CD14-positive monocyte (primary cell): ENCODE measurements at regions not wholly inside any gene's neighbourhood (a gene's known extent, or its start where the extent isn't known, plus 50 kb on each side); places are given as distances from the start of the nearest gene placed in this dataset.

ENCODE experiments used
- DNase-seq, 3 donors: peaks; one replicate each; pipeline ENCODE4 v3.0.0-alpha.2; 2011 to 2022
- H2AFZ ChIP-seq: 2 replicates; pipeline ENCODE4 v1.6.0; 2012; ENCODE audit warnings: mild to moderate bottlenecking, low read depth, low read length, inconsistent platforms; ENCODE audit not compliant: insufficient read depth, poor library complexity, severe bottlenecking
- H3K27ac ChIP-seq, 2 donors: 1 replicate in 1 of 2; 2 replicates in 1 of 2; pipeline ENCODE4 v1.5.1; 2012 to 2013; ENCODE audit warnings: low read length in 2 of 2, control low read depth in 1 of 2, inconsistent platforms in 1 of 2, low read depth in 1 of 2, mild to moderate bottlenecking in 1 of 2
- H3K27me3 ChIP-seq, 2 donors: one replicate each; pipeline versions ENCODE4 v1.6.0 to v1.6.1; 2011 to 2013; ENCODE audit warnings: low read length in 2 of 2; ENCODE audit not compliant: control insufficient read depth in 2 of 2, insufficient read depth in 2 of 2
- H3K36me3 ChIP-seq, 2 donors: replicated peaks in 1 of 2; 1 replicate in 1 of 2; 2 replicates in 1 of 2; pipeline versions ENCODE4 v1.5.1 to v1.6.1; 2012 to 2013; ENCODE audit warnings: low read length in 2 of 2, control low read depth in 1 of 2, inconsistent platforms in 1 of 2, mild to moderate bottlenecking in 1 of 2; ENCODE audit not compliant: insufficient read depth in 2 of 2, control insufficient read depth in 1 of 2
- H3K4me1 ChIP-seq, 2 donors: 1 replicate in 1 of 2; 2 replicates in 1 of 2; pipeline versions ENCODE4 v1.5.1 to v1.6.1; 2012 to 2013; ENCODE audit warnings: low read length in 2 of 2, control low read depth in 1 of 2, inconsistent platforms in 1 of 2, mild to moderate bottlenecking in 1 of 2, moderate library complexity in 1 of 2; ENCODE audit not compliant: insufficient read depth in 2 of 2, control insufficient read depth in 1 of 2
- H3K4me2 ChIP-seq: replicated peaks from 2 replicates; pipeline ENCODE3; 2012; ENCODE audit warnings: low read length, moderate library complexity, mild to moderate bottlenecking; ENCODE audit not compliant: poor library complexity, severe bottlenecking; ENCODE audit errors: extremely low read depth
- H3K4me3 ChIP-seq, 3 experiments: fragments of 200-600 bp in 1 of 3; sonication (generic) in 1 of 3; replicated peaks in 1 of 3; 1 replicate in 2 of 3; 2 replicates in 1 of 3; pipeline ENCODE4 v1.5.1; 2011 to 2013; ENCODE audit warnings: low read length in 3 of 3, mild to moderate bottlenecking in 3 of 3, control low read depth in 2 of 3, low read depth in 2 of 3, inconsistent platforms in 1 of 3, moderate library complexity in 1 of 3
- H3K79me2 ChIP-seq: 2 replicates; pipeline ENCODE4 v1.6.0; 2012; ENCODE audit warnings: mild to moderate bottlenecking, control low read depth, inconsistent platforms, low read length, moderate library complexity; ENCODE audit not compliant: insufficient read depth
- H3K9ac ChIP-seq: 2 replicates; pipeline ENCODE4 v1.6.0; 2017; ENCODE audit warnings: low read length, mild to moderate bottlenecking; ENCODE audit not compliant: insufficient read depth, poor library complexity, severe bottlenecking
- H3K9me3 ChIP-seq, 2 donors: replicated peaks in 1 of 2; 1 replicate in 1 of 2; 2 replicates in 1 of 2; pipeline versions ENCODE4 v1.5.1 to v1.6.1; 2012 to 2013; ENCODE audit warnings: low read length in 2 of 2, control low read depth in 1 of 2; ENCODE audit not compliant: control insufficient read depth in 1 of 2, insufficient read depth in 1 of 2
- H4K20me1 ChIP-seq: 2 replicates; pipeline ENCODE4 v1.6.0; 2012; ENCODE audit warnings: mild to moderate bottlenecking, low read length, control low read depth, moderate library complexity; ENCODE audit not compliant: insufficient read depth
- H3K27ac Mint-ChIP-seq, 7 donors: one replicate each; pipeline ENCODE4 v1.8.0; 2020; ENCODE audit warnings: mild to moderate bottlenecking in 7 of 7, mixed read lengths in 7 of 7, moderate library complexity in 6 of 7, inconsistent platforms in 2 of 7
- H3K27me3 Mint-ChIP-seq, 3 donors: one replicate each; pipeline ENCODE4 v1.8.0; 2021 to 2022; ENCODE audit warnings: low read depth in 3 of 3, mild to moderate bottlenecking in 3 of 3, mixed read lengths in 3 of 3, moderate library complexity in 3 of 3, inconsistent platforms in 1 of 3
- H3K36me3 Mint-ChIP-seq, 2 donors: one replicate each; pipeline ENCODE4 v1.8.0; 2020; ENCODE audit warnings: mixed read lengths in 2 of 2, inconsistent platforms in 1 of 2, mild to moderate bottlenecking in 1 of 2
- H3K4me1 Mint-ChIP-seq: one replicate; pipeline ENCODE4 v1.8.0; 2020; ENCODE audit warnings: mild to moderate bottlenecking, mixed read lengths
- H3K4me3 Mint-ChIP-seq, 2 donors: one replicate each; pipeline ENCODE4 v1.8.0; 2020; ENCODE audit warnings: mild to moderate bottlenecking in 2 of 2, mixed read lengths in 2 of 2, moderate library complexity in 1 of 2
- H3K9me3 Mint-ChIP-seq, 7 donors: one replicate each; pipeline ENCODE4 v1.8.0; 2020 to 2022; ENCODE audit warnings: mixed read lengths in 7 of 7, mild to moderate bottlenecking in 6 of 7, moderate library complexity in 6 of 7, inconsistent platforms in 2 of 7
- WGBS: methylation state at CpG from one replicate; pipeline ENCODE4 v1.1.5; 2013; ENCODE audit warnings: missing lambda C conversion rate; ENCODE audit not compliant: insufficient coverage; 5-methylcytosine and 5-hydroxymethylcytosine counted together
- intact Hi-C, 2 donors: fragments of 100-400 bp; cut with micrococcal nuclease; formaldehyde crosslinking; loops; one replicate each; pipeline versions ENCODE4 v1.15.0 to v1.15.1; 2023
- TF ChIP-seq, protein P1 (sequence below): fragments of 200-600 bp; IDR thresholded peaks from one replicate; pipeline ENCODE4 v1.8.0; 2022; ENCODE audit warnings: antibody characterized with exemption, mild to moderate bottlenecking

GRCh38 chr7:84271543-84271942, 77.0 kb upstream of the SEMA3A start:
- Mint-ChIP-seq H3K4me3 (no peak overlapping the region), H3K36me3 (no peaks in the 10 kb centered on the region), H3K4me1 (peaks cover 10% of the 10 kb centered on the region), H3K27me3 (no peaks in the 10 kb centered on the region), H3K27ac (no peak overlapping the region), H3K9me3 (no peaks in the 10 kb centered on the region)
- H3K4me1 ChIP-seq: no peaks in the 10 kb centered on the region
- no peak overlapping the region for H3K4me3 ChIP-seq
- TF ChIP-seq, protein P1, sequence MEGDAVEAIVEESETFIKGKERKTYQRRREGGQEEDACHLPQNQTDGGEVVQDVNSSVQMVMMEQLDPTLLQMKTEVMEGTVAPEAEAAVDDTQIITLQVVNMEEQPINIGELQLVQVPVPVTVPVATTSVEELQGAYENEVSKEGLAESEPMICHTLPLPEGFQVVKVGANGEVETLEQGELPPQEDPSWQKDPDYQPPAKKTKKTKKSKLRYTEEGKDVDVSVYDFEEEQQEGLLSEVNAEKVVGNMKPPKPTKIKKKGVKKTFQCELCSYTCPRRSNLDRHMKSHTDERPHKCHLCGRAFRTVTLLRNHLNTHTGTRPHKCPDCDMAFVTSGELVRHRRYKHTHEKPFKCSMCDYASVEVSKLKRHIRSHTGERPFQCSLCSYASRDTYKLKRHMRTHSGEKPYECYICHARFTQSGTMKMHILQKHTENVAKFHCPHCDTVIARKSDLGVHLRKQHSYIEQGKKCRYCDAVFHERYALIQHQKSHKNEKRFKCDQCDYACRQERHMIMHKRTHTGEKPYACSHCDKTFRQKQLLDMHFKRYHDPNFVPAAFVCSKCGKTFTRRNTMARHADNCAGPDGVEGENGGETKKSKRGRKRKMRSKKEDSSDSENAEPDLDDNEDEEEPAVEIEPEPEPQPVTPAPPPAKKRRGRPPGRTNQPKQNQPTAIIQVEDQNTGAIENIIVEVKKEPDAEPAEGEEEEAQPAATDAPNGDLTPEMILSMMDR: no peak
- H3K36me3 ChIP-seq: no peaks in the 10 kb centered on the region
- no peak overlapping the region for H2AFZ ChIP-seq
- H3K27ac ChIP-seq: no peak overlapping the region
- no peak overlapping the region for H3K4me2 ChIP-seq
- H3K9me3 ChIP-seq: no peaks in the 10 kb centered on the region
- H4K20me1 ChIP-seq: no peaks in the 10 kb centered on the region
- H3K79me2 ChIP-seq: no peaks in the 10 kb centered on the region
- intact Hi-C loops: no loop called here
- peak; percentile 6 to 38 (median 32) for DNase-seq
- no peaks in the 10 kb centered on the region for H3K27me3 ChIP-seq
- no CpG with 5 or more reads among the region's 1 CpG for WGBS
- no peak overlapping the region for H3K9ac ChIP-seq

DNA sequence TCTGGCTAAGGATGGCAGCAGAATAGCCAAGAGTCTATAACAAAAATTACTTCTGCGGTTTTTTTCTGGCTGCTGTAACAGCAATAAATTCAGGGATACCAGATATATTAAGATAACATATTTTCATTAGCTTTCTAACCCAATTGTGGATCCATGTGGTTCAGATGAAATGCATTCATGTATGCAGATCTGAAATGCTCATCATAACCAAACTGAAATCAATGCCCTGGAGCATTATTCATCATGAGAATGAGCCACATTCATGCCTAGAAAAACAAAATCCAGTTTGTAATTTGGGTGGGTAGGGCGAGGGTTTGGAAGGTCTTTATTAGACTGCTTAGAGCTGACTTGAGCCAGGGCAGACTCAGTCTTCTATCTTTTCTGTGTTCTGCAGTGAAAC, 69.8 kb upstream of the SEMA3A start:
- 100% methylated on average over 1 of the region's 2 CpGs for WGBS

More for the DNA sequence above, 69.8 kb upstream of the SEMA3A start:
- DNase-seq: no peak
- TF ChIP-seq, protein P1: no peak
- intact Hi-C loops: loop anchor here in 1 of 2 donors (10.0 kb wide), 1 partner anchor 50 kb away; no protein-coding TSS in a partner anchor
- Mint-ChIP-seq H3K9me3 (peaks cover 0 to 9% (median 1%) of the 10 kb centered on the region in 7 donors), H3K27ac (no peak overlapping the region), H3K36me3 (no peaks in the 10 kb centered on the region), H3K4me3 (no peak overlapping the region), H3K27me3 (peaks cover 0 to 2% (median 1%) of the 10 kb centered on the region in 3 donors), H3K4me1 (no peaks in the 10 kb centered on the region)
- Histone ChIP-seq H3K9me3 (no peaks in the 10 kb centered on the region), H3K36me3 (no peaks in the 10 kb centered on the region), H3K27me3 (no peaks in the 10 kb centered on the region), H3K4me1 (no peaks in the 10 kb centered on the region), H3K79me2 (no peaks in the 10 kb centered on the region), H3K9ac (no peak overlapping the region), H4K20me1 (no peaks in the 10 kb centered on the region), H3K4me2 (no peak overlapping the region), H3K4me3 (no peak overlapping the region), H2AFZ (no peak overlapping the region), H3K27ac (no peak overlapping the region)
